ENCODE measurements at regions not wholly inside any gene's neighbourhood (a gene's known extent, or its start where the extent isn't known, plus 50 kb on each side); places are given as distances from the start of the nearest gene placed in this dataset.

DNA sequence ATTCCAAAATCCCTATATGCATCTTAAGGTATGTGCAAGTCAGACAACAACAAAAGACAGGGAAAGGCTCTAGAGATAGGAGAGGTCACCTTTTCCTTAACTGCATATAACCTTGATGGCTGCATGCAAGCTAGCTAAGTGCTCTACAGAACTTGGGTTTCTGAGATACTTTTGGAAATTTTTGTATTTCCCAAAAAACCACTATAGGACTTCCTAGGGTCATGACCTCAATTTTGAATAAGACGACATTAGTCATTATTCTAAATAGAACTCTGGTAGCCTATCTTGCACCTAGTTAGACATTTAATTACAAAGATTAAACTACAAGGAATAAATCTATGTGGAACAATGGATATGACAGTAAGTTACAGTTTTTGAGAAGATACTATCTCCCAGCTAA is 309.3 kb downstream of the BCAT1 start:
- DNase-seq (ENCODE audit: low read depth, low spot score) (no peak), FAIRE-seq (no peak)
- Histone ChIP-seq H3K9ac (ENCODE audit: control insufficient read depth, extremely low read depth, insufficient read depth, low read length) (no peak overlapping the region), H3K4me1 (ENCODE audit: control insufficient read depth, extremely low read depth, insufficient read depth, low read length) (no peaks in the 10 kb centered on the region), H3K27me3 (ENCODE audit: control insufficient read depth, extremely low read depth, insufficient read depth, low read length) (no peaks in the 10 kb centered on the region), H3K79me2 (ENCODE audit: control insufficient read depth, insufficient read depth, low read length) (no peaks in the 10 kb centered on the region), H3K9me1 (ENCODE audit: control insufficient read depth, extremely low read depth, insufficient read depth, low read length) (no peaks in the 10 kb centered on the region), H3K27ac (ENCODE audit: control insufficient read depth, insufficient read depth, low read length) (no peak overlapping the region), H3K36me3 (ENCODE audit: control insufficient read depth in 2 of 2, extremely low read depth in 1 of 2, insufficient read depth in 2 of 2, low read length in 2 of 2) (no peaks in the 10 kb centered on the region), H2AFZ (ENCODE audit: control insufficient read depth, low read length) (no peak overlapping the region), H3K9me3 (ENCODE audit: control insufficient read depth, low read depth, low read length) (no peaks in the 10 kb centered on the region), H4K20me1 (ENCODE audit: control insufficient read depth, extremely low read depth, insufficient read depth, low read length) (no peaks in the 10 kb centered on the region), H3K4me3 (ENCODE audit: control insufficient read depth in 2 of 3, extremely low read depth in 1 of 3, insufficient read depth in 2 of 3, low read depth in 1 of 3, low read length in 3 of 3) (no peak overlapping the region), H3K4me2 (ENCODE audit: control insufficient read depth, extremely low read depth, insufficient read depth, low read depth, low read length) (no peak overlapping the region)
- no peak for TF ChIP-seq EZH2 (IDR thresholded peaks at IDR 0.05; ENCODE audit: low read length)
- TF ChIP-seq, protein P1, sequence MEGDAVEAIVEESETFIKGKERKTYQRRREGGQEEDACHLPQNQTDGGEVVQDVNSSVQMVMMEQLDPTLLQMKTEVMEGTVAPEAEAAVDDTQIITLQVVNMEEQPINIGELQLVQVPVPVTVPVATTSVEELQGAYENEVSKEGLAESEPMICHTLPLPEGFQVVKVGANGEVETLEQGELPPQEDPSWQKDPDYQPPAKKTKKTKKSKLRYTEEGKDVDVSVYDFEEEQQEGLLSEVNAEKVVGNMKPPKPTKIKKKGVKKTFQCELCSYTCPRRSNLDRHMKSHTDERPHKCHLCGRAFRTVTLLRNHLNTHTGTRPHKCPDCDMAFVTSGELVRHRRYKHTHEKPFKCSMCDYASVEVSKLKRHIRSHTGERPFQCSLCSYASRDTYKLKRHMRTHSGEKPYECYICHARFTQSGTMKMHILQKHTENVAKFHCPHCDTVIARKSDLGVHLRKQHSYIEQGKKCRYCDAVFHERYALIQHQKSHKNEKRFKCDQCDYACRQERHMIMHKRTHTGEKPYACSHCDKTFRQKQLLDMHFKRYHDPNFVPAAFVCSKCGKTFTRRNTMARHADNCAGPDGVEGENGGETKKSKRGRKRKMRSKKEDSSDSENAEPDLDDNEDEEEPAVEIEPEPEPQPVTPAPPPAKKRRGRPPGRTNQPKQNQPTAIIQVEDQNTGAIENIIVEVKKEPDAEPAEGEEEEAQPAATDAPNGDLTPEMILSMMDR (optimal IDR thresholded peaks at IDR 0.05 in 1 of 3, IDR thresholded peaks at IDR 0.05 in 1 of 3, conservative IDR thresholded peaks at IDR 0.05 in 1 of 3; ENCODE audit: extremely low read depth in 1 of 3, insufficient read depth in 2 of 3, low read length in 3 of 3) = no peak
- dilution Hi-C loops (cut with MboI; ENCODE audit: extremely low pct_ligation_motif_present, low sequenced_read_pairs) = no loop called here

DNA sequence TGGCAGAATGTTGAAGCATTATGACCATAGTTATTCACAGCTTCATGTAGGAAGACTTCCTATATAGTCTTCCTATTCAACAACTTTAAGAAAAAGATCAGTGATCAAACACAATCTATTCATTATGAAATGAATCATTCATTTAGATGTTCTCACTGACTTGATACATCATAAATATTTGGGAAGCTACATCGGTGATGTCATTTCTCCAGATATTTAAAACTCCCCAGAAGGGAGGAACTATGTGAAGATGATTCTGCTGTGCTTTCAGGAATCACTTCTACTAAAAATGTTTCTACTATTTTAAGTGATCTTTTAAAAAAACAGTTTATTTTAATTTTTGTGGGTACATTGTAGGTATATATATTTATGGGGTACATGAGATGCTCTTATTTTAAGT is 316.4 kb downstream of the BCAT1 start:
- H3K27me3 ChIP-seq (ENCODE audit: control insufficient read depth, extremely low read depth, insufficient read depth, low read length) = no peaks in the 10 kb centered on the region
- no peaks in the 10 kb centered on the region for H3K36me3 ChIP-seq (ENCODE audit: control insufficient read depth in 2 of 2, extremely low read depth in 1 of 2, insufficient read depth in 2 of 2, low read length in 2 of 2)
- H3K9me1 ChIP-seq (ENCODE audit: control insufficient read depth, extremely low read depth, insufficient read depth, low read length) = no peaks in the 10 kb centered on the region
- no peaks in the 10 kb centered on the region for H3K79me2 ChIP-seq (ENCODE audit: control insufficient read depth, insufficient read depth, low read length)
- dilution Hi-C loops (cut with MboI; ENCODE audit: extremely low pct_ligation_motif_present, low sequenced_read_pairs) = no loop called here
- no peak overlapping the region for H2AFZ ChIP-seq (ENCODE audit: control insufficient read depth, low read length)
- no peak overlapping the region for H3K27ac ChIP-seq (ENCODE audit: control insufficient read depth, insufficient read depth, low read length)
- no peak overlapping the region for H3K4me2 ChIP-seq (ENCODE audit: control insufficient read depth, extremely low read depth, insufficient read depth, low read depth, low read length)
- DNase-seq (ENCODE audit: low read depth, low spot score) (no peak), FAIRE-seq (no peak)
- H3K9ac ChIP-seq (ENCODE audit: control insufficient read depth, extremely low read depth, insufficient read depth, low read length) = no peak overlapping the region
- no peaks in the 10 kb centered on the region for H3K9me3 ChIP-seq (ENCODE audit: control insufficient read depth, low read depth, low read length)
- H4K20me1 ChIP-seq (ENCODE audit: control insufficient read depth, extremely low read depth, insufficient read depth, low read length) = no peaks in the 10 kb centered on the region
- H3K4me3 ChIP-seq (ENCODE audit: control insufficient read depth in 2 of 3, extremely low read depth in 1 of 3, insufficient read depth in 2 of 3, low read depth in 1 of 3, low read length in 3 of 3) = no peak overlapping the region
- H3K4me1 ChIP-seq (ENCODE audit: control insufficient read depth, extremely low read depth, insufficient read depth, low read length) = no peaks in the 10 kb centered on the region
- TF ChIP-seq EZH2 (IDR thresholded peaks at IDR 0.05; ENCODE audit: low read length) = no peak
- TF ChIP-seq, protein P1 (optimal IDR thresholded peaks at IDR 0.05 in 1 of 3, IDR thresholded peaks at IDR 0.05 in 1 of 3, conservative IDR thresholded peaks at IDR 0.05 in 1 of 3; ENCODE audit: extremely low read depth in 1 of 3, insufficient read depth in 2 of 3, low read length in 3 of 3) = no peak

Measured in keratinocyte (primary cell).